ENCODE measurements at regions not wholly inside any gene's neighbourhood (a gene's known extent, or its start where the extent isn't known, plus 50 kb on each side); places are given as distances from the start of the nearest gene placed in this dataset.
"Not testable (repeated sequence)": the region's sequence is repeated elsewhere in the genome, so short reads cannot be mapped to it uniquely, and the experiment has no call there.

DNA sequence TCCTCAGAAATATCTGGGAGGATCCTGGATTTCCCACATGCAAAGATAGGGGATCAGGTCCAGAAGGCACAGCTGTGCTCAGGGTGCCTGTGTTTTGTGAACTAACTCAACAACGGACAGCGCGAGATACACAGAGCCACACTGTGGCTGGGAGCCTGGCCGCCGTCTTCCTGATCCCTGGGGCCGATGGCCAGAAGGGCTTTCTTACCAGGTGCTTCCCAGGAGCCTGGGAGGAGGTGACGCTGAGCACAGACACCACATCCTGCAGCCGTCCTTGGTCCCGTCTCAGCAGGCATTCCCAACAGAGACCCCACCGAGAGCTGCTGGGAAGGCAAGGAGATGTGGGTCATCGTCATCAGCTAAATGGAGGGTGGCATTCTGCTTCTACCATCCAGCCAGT is 144.6 kb upstream of the AFDN start:
- DNase-seq (ENCODE audit: low spot score), result no peak
- no peaks in the 10 kb centered on the region for H3K4me1 Mint-ChIP-seq (ENCODE audit: low read depth)
- intact Hi-C loops (cut with micrococcal nuclease), result no loop called here
- no peak overlapping the region for H3K4me3 Mint-ChIP-seq (ENCODE audit: low read depth)
- H3K27ac Mint-ChIP-seq, result no peak overlapping the region
- H3K9me3 Mint-ChIP-seq, result no peaks in the 10 kb centered on the region
- no peaks in the 10 kb centered on the region for H3K36me3 Mint-ChIP-seq (ENCODE audit: low read depth)
- H3K27me3 Mint-ChIP-seq (ENCODE audit: low read depth), result peaks cover 74% of the 10 kb centered on the region

DNA sequence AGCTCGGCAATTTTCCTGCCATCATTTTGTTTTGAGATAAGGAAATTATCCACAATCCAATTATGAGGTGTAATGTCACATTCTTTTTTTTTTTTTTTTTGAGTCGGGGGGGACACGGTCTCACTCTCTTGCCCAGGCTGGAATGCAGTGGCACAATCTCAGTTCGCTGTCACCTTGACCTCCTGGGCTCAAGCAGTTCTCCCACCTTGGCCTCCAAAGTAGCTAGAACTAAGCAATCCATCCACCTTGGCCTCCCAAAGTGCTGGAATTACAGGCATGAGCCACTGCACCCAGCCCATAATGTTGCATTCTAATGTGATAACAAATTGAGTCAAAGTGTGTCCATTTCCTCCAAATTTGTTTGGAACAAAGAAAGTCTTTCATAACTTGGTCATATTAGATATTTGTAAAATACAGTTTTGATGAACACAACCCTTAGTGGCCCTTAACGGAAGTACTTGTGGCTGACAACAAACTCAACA is 144.1 kb upstream of the AFDN start:
- no peak for DNase-seq (ENCODE audit: low spot score)
- Mint-ChIP-seq H3K9me3 (no peaks in the 10 kb centered on the region), H3K36me3 (ENCODE audit: low read depth) (no peaks in the 10 kb centered on the region), H3K4me1 (ENCODE audit: low read depth) (no peaks in the 10 kb centered on the region), H3K27me3 (ENCODE audit: low read depth) (peaks cover 71% of the 10 kb centered on the region), H3K4me3 (ENCODE audit: low read depth) (no peak overlapping the region), H3K27ac (no peak overlapping the region)
- intact Hi-C loops (cut with micrococcal nuclease), result no loop called here

DNA sequence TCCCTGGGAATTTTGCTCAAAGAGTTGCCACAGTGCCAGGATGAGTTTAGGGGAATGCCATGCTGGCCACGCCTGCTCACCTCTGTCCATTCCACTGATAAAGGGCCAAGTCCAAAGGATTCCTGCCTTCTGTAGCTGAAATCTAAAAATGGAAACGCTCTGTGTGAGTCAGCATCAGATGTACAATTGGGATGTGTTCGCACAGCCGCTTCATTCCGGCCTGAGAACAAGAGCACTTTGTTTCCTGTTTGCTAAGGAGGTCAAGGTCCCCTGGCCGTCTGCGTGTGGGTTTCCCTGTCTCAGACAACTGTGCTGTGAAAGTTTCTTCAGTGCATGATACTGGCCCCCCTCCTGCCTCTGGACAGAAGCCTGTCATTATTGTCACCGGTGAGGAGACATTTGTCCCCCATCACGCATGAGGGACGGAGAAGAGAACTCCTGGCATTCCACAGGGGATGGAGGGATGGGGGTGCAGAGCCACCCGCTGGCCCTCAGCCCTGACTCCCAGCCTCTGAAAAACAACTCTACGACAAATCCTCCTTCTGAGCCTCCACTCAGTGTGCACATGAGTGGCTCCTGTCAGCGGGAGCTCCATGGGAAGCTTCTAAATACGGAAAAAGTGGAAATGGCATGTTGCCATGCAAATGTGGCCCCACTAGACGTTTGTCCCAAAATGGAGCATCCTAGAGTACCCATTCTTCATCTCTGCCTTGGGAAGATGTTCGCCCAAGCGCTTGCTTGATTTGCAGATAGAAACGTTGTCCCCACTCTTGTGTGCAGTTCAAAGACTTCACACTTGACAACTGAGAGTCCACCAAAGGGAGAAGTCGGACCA is 143.5 kb upstream of the AFDN start:
- no peak for DNase-seq (ENCODE audit: low spot score)

DNA sequence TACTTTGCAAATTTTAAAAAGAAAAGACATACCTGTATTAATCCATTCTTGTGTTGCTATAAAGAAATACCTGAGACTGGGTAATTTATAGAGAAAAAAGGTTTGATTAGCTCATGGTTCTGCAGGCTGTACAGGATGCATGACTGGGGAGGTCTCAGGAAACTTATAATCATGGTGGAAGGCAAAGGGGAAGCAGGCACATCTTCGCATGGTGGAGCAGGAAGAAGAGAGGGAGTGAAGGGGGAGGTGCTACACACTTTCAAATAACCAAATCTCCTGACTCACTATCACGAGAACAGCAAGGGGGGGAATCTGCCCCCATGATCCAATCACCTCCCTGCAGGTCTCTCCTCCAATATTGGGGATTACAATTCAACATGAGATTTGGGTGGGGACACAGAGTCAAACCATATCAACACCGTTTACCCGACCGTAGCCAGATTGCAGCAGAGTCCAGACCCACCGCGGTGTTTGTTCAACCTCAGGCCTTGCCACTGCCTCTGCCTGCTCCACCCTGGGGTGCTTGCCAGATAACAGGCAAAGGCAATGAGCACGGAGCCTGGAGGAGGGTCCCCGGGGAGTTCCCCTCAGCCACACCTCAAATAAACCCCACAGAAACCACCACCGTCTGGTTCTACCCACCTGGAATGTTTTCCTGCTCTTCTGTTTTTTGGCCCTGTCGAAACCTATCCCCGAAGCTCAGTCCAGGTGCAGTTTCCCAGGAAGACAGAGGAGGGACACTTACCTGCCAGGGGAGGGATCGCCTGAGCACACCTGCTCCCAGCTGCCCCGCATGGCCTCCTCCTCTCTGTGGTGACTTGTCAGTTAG is 142.2 kb upstream of the AFDN start:
- Mint-ChIP-seq H3K4me3 (ENCODE audit: low read depth) (no peak overlapping the region), H3K36me3 (ENCODE audit: low read depth) (no peaks in the 10 kb centered on the region), H3K27ac (no peak overlapping the region), H3K4me1 (ENCODE audit: low read depth) (no peaks in the 10 kb centered on the region), H3K27me3 (ENCODE audit: low read depth) (peaks cover 60% of the 10 kb centered on the region), H3K9me3 (no peaks in the 10 kb centered on the region)
- intact Hi-C loops (cut with micrococcal nuclease), result no loop called here
- DNase-seq (ENCODE audit: low spot score), result no peak

More for the DNA sequence above, 143.5 kb upstream of the AFDN start:
- Mint-ChIP-seq H3K4me3 (ENCODE audit: low read depth) (no peak overlapping the region), H3K36me3 (ENCODE audit: low read depth) (no peaks in the 10 kb centered on the region), H3K27me3 (ENCODE audit: low read depth) (peaks cover 70% of the 10 kb centered on the region), H3K9me3 (no peaks in the 10 kb centered on the region), H3K27ac (no peak overlapping the region), H3K4me1 (ENCODE audit: low read depth) (no peaks in the 10 kb centered on the region)
- intact Hi-C loops (cut with micrococcal nuclease), result no loop called here

DNA sequence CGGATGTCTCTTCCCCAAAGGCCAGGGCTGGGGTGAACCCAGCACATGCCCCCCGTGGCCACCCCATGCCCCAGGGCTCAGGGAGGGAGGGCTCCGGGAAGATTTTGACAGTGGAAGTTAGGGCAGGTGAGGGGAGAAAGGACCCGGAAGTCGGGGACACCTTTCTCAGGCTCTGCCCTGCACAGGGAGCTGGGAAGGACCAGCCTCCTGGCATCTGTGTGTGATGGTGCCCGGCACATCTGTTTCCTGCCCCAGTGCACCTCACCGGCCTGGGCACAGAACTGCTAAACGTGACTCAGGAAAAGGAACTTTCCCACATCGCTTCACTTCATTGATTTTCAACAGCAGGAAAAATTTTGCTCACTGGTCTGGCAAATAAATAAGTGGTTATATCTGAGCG is 141.1 kb upstream of the AFDN start:
- peaks cover 52% of the 10 kb centered on the region for H3K27me3 Mint-ChIP-seq (ENCODE audit: low read depth)
- no peak for DNase-seq (ENCODE audit: low spot score)
- no peak overlapping the region for H3K4me3 Mint-ChIP-seq (ENCODE audit: low read depth)
- H3K4me1 Mint-ChIP-seq (ENCODE audit: low read depth), result no peaks in the 10 kb centered on the region
- no peaks in the 10 kb centered on the region for H3K9me3 Mint-ChIP-seq
- intact Hi-C loops (cut with micrococcal nuclease), result no loop called here
- no peaks in the 10 kb centered on the region for H3K36me3 Mint-ChIP-seq (ENCODE audit: low read depth)
- no peak overlapping the region for H3K27ac Mint-ChIP-seq

DNA sequence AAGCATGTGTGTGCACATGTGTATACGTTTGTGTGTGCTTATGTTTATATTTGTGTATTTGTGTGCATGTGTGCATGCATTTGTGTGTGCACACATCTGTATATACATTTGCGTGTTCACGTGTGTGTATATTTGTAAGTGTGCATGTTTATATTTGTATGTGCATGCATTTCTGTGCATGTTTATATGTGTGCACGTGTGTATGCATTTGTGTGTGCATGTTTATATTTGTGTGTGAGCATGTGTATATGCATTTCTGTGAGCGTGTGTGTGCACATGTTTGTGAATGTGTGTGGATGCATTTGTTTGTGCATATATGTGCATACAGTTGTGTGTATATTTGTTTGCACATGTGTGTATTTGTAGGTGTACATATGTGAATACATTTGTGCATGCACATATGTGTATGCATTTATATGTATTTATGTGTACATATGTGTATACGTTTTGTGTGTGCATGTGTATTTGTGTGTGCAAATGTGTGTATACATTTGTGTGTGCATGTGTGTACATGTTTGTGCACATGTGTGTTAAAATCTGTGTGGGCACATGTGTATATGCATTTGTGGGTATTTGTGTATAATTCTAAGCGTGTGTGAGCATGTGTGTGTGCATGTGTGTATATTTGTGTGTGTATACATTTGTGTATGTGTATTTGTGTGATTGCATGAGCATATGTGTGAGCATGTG is 140.4 kb upstream of the AFDN start:
- Mint-ChIP-seq H3K4me1 (ENCODE audit: low read depth) (no peaks in the 10 kb centered on the region), H3K4me3 (ENCODE audit: low read depth) (no peak overlapping the region), H3K36me3 (ENCODE audit: low read depth) (no peaks in the 10 kb centered on the region), H3K27me3 (ENCODE audit: low read depth) (peaks cover 54% of the 10 kb centered on the region), H3K9me3 (no peaks in the 10 kb centered on the region), H3K27ac (no peak overlapping the region)
- no peak for DNase-seq (ENCODE audit: low spot score)
- intact Hi-C loops (cut with micrococcal nuclease), result no loop called here

DNA sequence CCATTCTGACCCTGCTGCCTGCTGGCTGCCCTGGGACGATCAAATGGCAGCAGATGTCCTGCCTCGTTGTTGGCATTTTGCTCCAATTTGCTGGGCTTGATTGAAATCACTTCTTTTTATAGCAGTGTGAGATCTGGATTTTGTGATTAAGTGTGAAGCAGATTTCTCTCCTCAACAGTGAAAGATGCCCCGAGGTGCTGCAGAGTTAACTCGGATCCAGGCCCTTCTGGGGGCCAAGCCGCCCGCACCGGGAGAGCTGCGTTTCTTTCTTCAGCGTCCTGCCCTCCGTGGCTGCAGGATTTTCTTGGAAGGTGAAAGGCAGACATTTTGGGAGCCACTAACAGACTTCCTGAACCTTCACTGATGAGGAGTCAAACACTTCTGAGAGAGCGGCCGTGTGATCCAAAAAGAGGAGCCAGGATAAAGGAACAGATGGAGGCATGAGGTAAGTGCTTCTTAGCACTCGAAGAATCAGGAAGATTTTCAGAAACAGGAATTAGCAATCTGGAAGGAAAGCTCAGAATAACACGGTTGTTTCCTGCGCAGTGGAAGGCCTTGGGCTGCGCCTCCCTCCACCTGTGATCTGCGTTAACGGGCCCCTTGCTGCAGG is 139.5 kb upstream of the AFDN start:
- Mint-ChIP-seq H3K36me3 (ENCODE audit: low read depth) (no peaks in the 10 kb centered on the region), H3K9me3 (no peaks in the 10 kb centered on the region), H3K27ac (no peak overlapping the region), H3K4me1 (ENCODE audit: low read depth) (no peaks in the 10 kb centered on the region), H3K4me3 (ENCODE audit: low read depth) (no peak overlapping the region), H3K27me3 (ENCODE audit: low read depth) (peaks cover 57% of the 10 kb centered on the region)
- intact Hi-C loops (cut with micrococcal nuclease), result no loop called here
- no peak for DNase-seq (ENCODE audit: low spot score)

DNA sequence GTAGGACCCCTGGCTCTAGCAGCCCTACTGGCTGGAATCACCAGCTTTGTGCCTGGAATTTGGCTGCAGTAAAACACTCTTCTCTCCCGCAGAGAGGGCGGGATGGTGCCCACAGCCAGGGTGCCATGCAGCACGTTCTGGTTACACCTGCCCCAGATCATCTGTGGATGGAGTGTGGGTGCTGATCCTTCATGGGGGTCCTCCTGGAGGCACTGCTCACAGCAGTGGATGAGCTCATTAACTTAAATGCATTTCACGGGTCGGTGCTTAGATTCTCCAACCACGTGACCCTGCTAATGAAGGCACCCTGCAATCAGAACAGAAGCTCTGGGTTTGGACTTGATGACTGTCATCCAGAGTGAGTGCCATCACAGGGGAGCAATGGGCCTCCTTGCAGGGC is 138.6 kb upstream of the AFDN start:
- intact Hi-C loops (cut with micrococcal nuclease), result no loop called here
- no peak for DNase-seq (ENCODE audit: low spot score)
- Mint-ChIP-seq H3K4me3 (ENCODE audit: low read depth) (no peak overlapping the region), H3K4me1 (ENCODE audit: low read depth) (no peaks in the 10 kb centered on the region), H3K9me3 (no peaks in the 10 kb centered on the region), H3K27ac (no peak overlapping the region), H3K27me3 (ENCODE audit: low read depth) (peaks cover 56% of the 10 kb centered on the region), H3K36me3 (ENCODE audit: low read depth) (no peaks in the 10 kb centered on the region)

DNA sequence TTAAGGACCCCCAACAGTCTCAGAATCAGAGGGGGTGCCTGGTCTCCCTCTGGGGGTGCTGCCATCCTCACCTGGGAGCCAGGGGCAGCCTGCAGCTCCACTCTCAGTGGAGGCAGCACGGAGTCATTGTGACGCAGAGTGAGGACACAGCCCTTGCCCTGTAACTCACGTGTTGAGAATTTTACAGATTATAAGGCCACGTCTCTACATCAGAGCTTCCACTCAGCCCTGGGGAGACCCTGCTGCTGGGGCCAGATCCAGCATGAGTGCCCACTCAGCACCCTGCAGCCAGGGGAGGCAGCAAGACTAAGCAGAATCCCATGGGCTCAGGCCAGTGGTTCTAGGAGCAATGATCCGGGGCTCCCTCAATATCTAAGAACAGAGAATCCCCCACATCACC is 137.4 kb upstream of the AFDN start:
- intact Hi-C loops (cut with micrococcal nuclease), result no loop called here
- Mint-ChIP-seq H3K27me3 (ENCODE audit: low read depth) (peaks cover 48% of the 10 kb centered on the region), H3K36me3 (ENCODE audit: low read depth) (no peaks in the 10 kb centered on the region), H3K27ac (no peak overlapping the region), H3K4me1 (ENCODE audit: low read depth) (no peaks in the 10 kb centered on the region), H3K4me3 (ENCODE audit: low read depth) (no peak overlapping the region), H3K9me3 (no peaks in the 10 kb centered on the region)
- DNase-seq (ENCODE audit: low spot score), result no peak

DNA sequence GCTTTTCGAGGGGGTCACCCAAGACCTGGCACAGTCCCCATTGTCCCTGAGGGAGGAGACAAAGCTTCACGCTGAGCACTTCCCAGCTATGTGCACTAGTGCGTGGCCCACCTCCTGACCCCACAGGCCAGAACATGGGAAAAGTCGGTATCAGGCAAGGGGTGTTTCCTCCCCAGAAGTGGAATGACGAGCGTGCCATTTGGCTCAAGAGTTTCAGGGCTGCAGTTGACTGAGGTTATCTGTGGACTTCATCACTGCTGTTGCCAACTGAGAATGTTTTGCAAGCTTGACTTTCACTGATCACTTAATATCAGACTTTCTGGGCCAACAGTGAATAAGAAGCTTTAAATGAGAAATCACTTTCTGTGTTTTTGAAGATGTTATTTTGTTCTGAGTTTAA is 137.0 kb upstream of the AFDN start:
- Mint-ChIP-seq H3K27ac (no peak overlapping the region), H3K4me3 (ENCODE audit: low read depth) (no peak overlapping the region), H3K4me1 (ENCODE audit: low read depth) (no peaks in the 10 kb centered on the region), H3K36me3 (ENCODE audit: low read depth) (no peaks in the 10 kb centered on the region), H3K9me3 (no peaks in the 10 kb centered on the region), H3K27me3 (ENCODE audit: low read depth) (peaks cover 49% of the 10 kb centered on the region)
- intact Hi-C loops (cut with micrococcal nuclease), result no loop called here
- DNase-seq (ENCODE audit: low spot score), result no peak

DNA sequence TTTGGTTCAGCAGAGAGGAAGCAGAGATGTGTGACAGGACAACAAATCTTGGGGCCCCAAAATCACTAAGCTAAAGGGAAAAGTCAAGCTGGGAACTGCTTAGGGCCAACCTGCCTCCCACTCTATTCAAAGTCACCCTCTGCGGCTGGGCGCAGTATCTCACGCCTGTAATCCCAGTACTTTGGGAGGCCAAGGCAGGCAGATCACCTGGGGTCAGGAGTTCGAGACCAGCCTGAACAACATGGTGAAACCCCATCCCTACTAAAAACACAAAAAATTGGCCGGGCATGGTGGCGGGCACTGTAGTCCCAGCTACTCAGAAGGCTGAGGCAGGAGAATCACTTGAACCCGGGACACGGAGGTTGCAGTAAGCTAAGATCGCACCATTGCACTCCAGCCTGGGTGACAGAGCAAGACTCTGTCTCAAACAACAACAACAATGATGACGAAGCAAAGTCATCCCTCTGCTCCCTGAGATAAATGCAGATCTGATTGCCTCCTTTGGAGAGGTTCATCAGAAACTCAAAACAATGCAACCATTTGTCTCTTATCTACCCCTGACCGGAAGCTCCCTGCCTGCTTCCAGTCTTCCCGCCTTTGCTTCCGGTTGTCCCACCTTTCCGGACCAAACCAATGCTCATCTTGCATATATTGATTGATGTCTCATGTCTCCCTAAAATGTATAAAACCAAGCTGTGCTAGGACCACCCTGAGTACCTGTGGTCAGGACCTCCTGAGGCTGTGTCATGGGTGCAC is 136.4 kb upstream of the AFDN start:
- intact Hi-C loops (cut with micrococcal nuclease); H3K9me3 Mint-ChIP-seq; H3K27ac Mint-ChIP-seq; DNase-seq (ENCODE audit: low spot score); H3K36me3 Mint-ChIP-seq (ENCODE audit: low read depth); H3K4me1 Mint-ChIP-seq (ENCODE audit: low read depth); H3K4me3 Mint-ChIP-seq (ENCODE audit: low read depth): not testable (repeated sequence)
- peaks cover 43% of the 10 kb centered on the region for H3K27me3 Mint-ChIP-seq (ENCODE audit: low read depth)

DNA sequence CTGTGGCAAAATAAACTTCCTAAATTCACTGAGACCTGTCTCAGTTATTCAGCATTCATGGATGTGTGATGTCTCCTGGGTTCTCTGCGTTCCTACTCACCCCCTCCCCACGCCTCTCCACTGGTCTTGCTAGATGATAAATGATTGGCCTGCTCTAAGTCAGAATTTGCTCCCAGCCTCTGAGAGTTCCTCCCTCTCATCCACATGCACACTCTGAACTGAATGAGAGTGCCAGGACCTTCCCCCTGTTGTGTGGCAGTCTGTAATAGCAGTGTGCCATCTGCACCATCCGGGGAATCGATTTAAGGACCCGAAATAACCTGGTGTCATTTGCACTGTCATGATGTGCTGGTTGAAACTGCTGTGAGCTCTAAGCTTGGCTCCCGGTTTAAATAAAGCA is 135.8 kb upstream of the AFDN start:
- H3K4me3 Mint-ChIP-seq (ENCODE audit: low read depth), result no peak overlapping the region
- H3K9me3 Mint-ChIP-seq, result no peaks in the 10 kb centered on the region

More for the DNA sequence above, 135.8 kb upstream of the AFDN start:
- H3K36me3 Mint-ChIP-seq (ENCODE audit: low read depth), result no peaks in the 10 kb centered on the region
- no peak overlapping the region for H3K27ac Mint-ChIP-seq
- DNase-seq (ENCODE audit: low spot score), result no peak
- H3K27me3 Mint-ChIP-seq (ENCODE audit: low read depth), result peaks cover 37% of the 10 kb centered on the region
- intact Hi-C loops (cut with micrococcal nuclease), result no loop called here
- no peaks in the 10 kb centered on the region for H3K4me1 Mint-ChIP-seq (ENCODE audit: low read depth)

Measured in activated T-helper 2 cell treated with anti-CD3 and anti-CD28 coated beads, Interferon-gamma antibody, Interleukin-2, Interleukin-4, amounts not matched to agents 10 μg/mL and 5 μg/mL and 100 μg/mL, durations not matched to agents 14 hours and 24 hours and 36 hours (primary cell).